ENCODE measurements at regions not wholly inside any gene's neighbourhood (a gene's known extent, or its start where the extent isn't known, plus 50 kb on each side); places are given as distances from the start of the nearest gene placed in this dataset.

GRCh38 chr10:28217848-28218247 lies 85.0 kb downstream of the MPP7 start:
- no peak for TF ChIP-seq CTCF (IDR thresholded peaks at IDR 0.05)
- no peak for TF ChIP-seq POLR2AphosphoS5 (IDR thresholded peaks at IDR 0.05)
